ENCODE measurements at regions not wholly inside any gene's neighbourhood (a gene's known extent, or its start where the extent isn't known, plus 50 kb on each side); places are given as distances from the start of the nearest gene placed in this dataset.

GRCh38 chr3:182404031-182404430 is 389.3 kb upstream of the ATP11B start:
- H3K9me3 ChIP-seq (ENCODE audit: insufficient read depth, low read depth): no peaks in the 10 kb centered on the region
- BruUV-seq (replicated peaks): no TSS peak
- no peak overlapping the region for H3K4me3 ChIP-seq
- no peaks in the 10 kb centered on the region for H3K79me2 ChIP-seq (ENCODE audit: low read depth)
- intact Hi-C loops (cut with micrococcal nuclease; ENCODE audit: unreplicated experiment): no loop called here
- H3K36me3 ChIP-seq (ENCODE audit: low read depth): no peaks in the 10 kb centered on the region
- ChIA-PET POLR2A (ENCODE audit: unreplicated experiment) (no interaction called here), CTCF (no interaction called here)
- H4K20me1 ChIP-seq (ENCODE audit: insufficient read depth): no peaks in the 10 kb centered on the region
- no peak overlapping the region for H3K27ac ChIP-seq
- no peak for DNase-seq
- no peaks in the 10 kb centered on the region; the same call in 1 of the 2 replicates for H3K4me1 ChIP-seq (replicated peaks; ENCODE audit: insufficient read depth)
- TF ChIP-seq EZH2 (IDR thresholded peaks at IDR 0.05; ENCODE audit: low read depth) (no peak), CTCF (conservative IDR thresholded peaks at IDR 0.05) (no peak)
- H3K27me3 ChIP-seq (ENCODE audit: insufficient read depth, low read depth): no peaks in the 10 kb centered on the region
- no peak overlapping the region for H3K4me2 ChIP-seq
- H3F3A ChIP-seq (ENCODE audit: insufficient read depth, low read depth): no peaks in the 10 kb centered on the region
- H3K9me2 ChIP-seq (ENCODE audit: insufficient read depth): no peaks in the 10 kb centered on the region
- H2AFZ ChIP-seq: no peak overlapping the region

DNA sequence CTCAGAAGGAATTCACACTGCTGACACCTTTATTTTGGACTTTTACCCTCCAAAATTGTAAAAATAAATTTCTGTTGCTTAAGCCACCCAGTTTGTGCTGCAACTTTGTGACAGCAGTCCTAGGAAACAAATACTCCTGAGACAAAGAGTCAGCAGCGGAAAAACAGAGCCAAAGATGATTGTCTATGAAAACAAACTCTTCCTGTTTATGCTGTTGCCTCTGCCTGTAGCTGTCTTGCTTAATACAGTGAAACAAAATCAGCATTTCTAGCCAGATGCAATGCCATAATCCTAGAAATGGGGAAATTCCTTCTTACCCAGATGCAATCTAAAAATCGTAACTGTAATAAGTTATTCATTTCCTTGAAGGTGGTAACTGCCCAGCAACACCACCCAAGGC is 387.5 kb upstream of the ATP11B start:
- Histone ChIP-seq H3K9me2 (ENCODE audit: insufficient read depth) (no peaks in the 10 kb centered on the region), H4K20me1 (ENCODE audit: insufficient read depth) (no peaks in the 10 kb centered on the region), H2AFZ (no peak overlapping the region), H3K4me2 (no peak overlapping the region), H3K4me3 (no peak overlapping the region), H3K4me1 (replicated peaks; ENCODE audit: insufficient read depth) (no peaks in the 10 kb centered on the region; the same call in 1 of the 2 replicates), H3K27me3 (ENCODE audit: insufficient read depth, low read depth) (no peaks in the 10 kb centered on the region), H3K79me2 (ENCODE audit: low read depth) (no peaks in the 10 kb centered on the region), H3K27ac (no peak overlapping the region), H3K36me3 (ENCODE audit: low read depth) (no peaks in the 10 kb centered on the region), H3K9me3 (ENCODE audit: insufficient read depth, low read depth) (no peaks in the 10 kb centered on the region), H3F3A (ENCODE audit: insufficient read depth, low read depth) (no peaks in the 10 kb centered on the region)
- ChIA-PET POLR2A (ENCODE audit: unreplicated experiment) (no interaction called here), CTCF (no interaction called here)
- no peak for DNase-seq
- BruUV-seq (replicated peaks): no TSS peak
- intact Hi-C loops (cut with micrococcal nuclease; ENCODE audit: unreplicated experiment): no loop called here
- TF ChIP-seq CTCF (conservative IDR thresholded peaks at IDR 0.05) (no peak), EZH2 (IDR thresholded peaks at IDR 0.05; ENCODE audit: low read depth) (no peak)

DNA sequence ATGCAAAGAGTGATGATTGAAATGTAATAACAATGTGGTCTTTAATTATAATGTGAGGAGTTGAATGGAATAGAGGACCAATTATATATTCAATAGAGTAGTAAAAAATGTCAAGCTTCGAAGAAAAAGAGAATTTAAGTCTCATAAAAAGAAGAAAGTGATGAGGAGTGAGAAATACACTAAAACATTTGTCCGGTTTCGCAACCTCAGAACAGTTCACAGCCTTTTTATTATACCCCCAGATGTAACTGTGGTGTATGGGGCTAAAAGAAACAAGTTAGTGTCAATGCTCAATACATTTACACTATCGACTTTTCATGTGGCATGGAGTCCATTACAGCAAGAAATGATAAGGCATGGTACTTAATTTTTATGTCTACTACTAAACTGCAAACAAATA is 386.5 kb upstream of the ATP11B start:
- ChIA-PET POLR2A (ENCODE audit: unreplicated experiment) (no interaction called here), CTCF (no interaction called here)
- Histone ChIP-seq H3K27ac (no peak overlapping the region), H3K4me3 (no peak overlapping the region), H2AFZ (no peak overlapping the region), H3K4me2 (no peak overlapping the region), H3K36me3 (ENCODE audit: low read depth) (no peaks in the 10 kb centered on the region), H3K79me2 (ENCODE audit: low read depth) (no peaks in the 10 kb centered on the region), H3K9me2 (ENCODE audit: insufficient read depth) (no peaks in the 10 kb centered on the region), H3K27me3 (ENCODE audit: insufficient read depth, low read depth) (no peaks in the 10 kb centered on the region), H3K4me1 (replicated peaks; ENCODE audit: insufficient read depth) (peaks cover 3% of the 10 kb centered on the region), H3F3A (ENCODE audit: insufficient read depth, low read depth) (peaks cover 3% of the 10 kb centered on the region; the same call in 1 of the 2 replicates), H3K9me3 (ENCODE audit: insufficient read depth, low read depth) (no peaks in the 10 kb centered on the region), H4K20me1 (ENCODE audit: insufficient read depth) (no peaks in the 10 kb centered on the region)
- DNase-seq: no peak
- TF ChIP-seq CTCF (conservative IDR thresholded peaks at IDR 0.05) (no peak), EZH2 (IDR thresholded peaks at IDR 0.05; ENCODE audit: low read depth) (no peak)
- intact Hi-C loops (cut with micrococcal nuclease; ENCODE audit: unreplicated experiment): no loop called here
- no TSS peak for BruUV-seq (replicated peaks)

Data from PC-9 (cell line).